ENCODE measurements at regions not wholly inside any gene's neighbourhood (a gene's known extent, or its start where the extent isn't known, plus 50 kb on each side); places are given as distances from the start of the nearest gene placed in this dataset.
A peak's percentile ranks its signal among the peaks of the same experiment; 100 is the strongest.
"Not testable (repeated sequence)": the region's sequence is repeated elsewhere in the genome, so short reads cannot be mapped to it uniquely, and the experiment has no call there.

DNA sequence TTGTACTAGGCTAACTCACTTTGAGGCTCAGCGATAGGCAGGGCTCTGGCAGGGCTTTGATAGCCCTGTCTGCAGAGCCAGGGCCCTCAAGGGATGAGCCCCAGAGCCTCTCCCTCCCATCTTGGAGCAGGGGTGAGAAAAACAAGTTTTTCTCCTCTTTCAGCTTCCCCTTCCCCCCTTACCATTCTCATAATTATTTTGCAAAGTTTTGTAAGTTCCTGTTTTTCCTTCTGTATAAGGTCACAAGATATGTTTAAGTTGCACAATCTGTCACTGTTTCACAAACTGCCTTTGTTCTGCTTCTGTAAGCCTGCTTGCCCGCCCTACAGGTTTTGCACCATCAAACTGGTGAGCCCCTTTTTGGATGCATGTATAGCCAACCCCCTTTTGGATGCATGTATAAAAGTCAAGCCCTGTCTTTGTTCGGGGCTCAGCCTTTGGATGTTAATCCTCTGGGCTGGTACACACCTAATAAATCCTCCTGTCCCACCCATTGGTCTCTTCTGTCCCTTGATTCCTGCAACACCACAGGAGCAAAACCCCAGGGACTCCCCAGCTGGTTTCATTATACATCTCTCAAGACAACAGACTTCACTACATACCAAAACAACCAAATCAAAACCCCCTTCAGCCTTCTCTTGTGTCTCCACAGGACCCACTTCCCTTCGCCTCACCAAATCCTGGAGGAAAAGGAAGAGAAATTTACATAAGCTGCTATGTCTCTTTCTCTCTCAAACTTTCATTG lies 52.5 kb upstream of the RESF1 start:
- Mint-ChIP-seq H3K9me3 (peaks cover 56% of the 10 kb centered on the region), H3K4me3 (ENCODE audit: low read depth) (no peak overlapping the region), H3K27me3 (ENCODE audit: low read depth) (no peaks in the 10 kb centered on the region), H3K27ac (no peak overlapping the region), H3K4me1 (ENCODE audit: low read depth) (no peaks in the 10 kb centered on the region), H3K36me3 (ENCODE audit: low read depth) (peaks cover 25% of the 10 kb centered on the region)
- no peak for DNase-seq (ENCODE audit: low spot score)
- intact Hi-C loops (cut with micrococcal nuclease), result no loop called here

- H3K4me3 Mint-ChIP-seq (ENCODE audit: low read depth), result no peak overlapping the region
- intact Hi-C loops (cut with micrococcal nuclease), result no loop called here
- H3K4me1 Mint-ChIP-seq (ENCODE audit: low read depth), result peaks cover 7% of the 10 kb centered on the region
- DNase-seq (ENCODE audit: low spot score), result no peak
- peaks cover 44% of the 10 kb centered on the region for H3K36me3 Mint-ChIP-seq (ENCODE audit: low read depth)
- no peak overlapping the region for H3K27ac Mint-ChIP-seq
- H3K27me3 Mint-ChIP-seq (ENCODE audit: low read depth), result no peaks in the 10 kb centered on the region
- H3K9me3 Mint-ChIP-seq, result peaks cover 57% of the 10 kb centered on the region
Measured at GRCh38 chr12:31903025-31903424, 56.2 kb upstream of the RESF1 start.

GRCh38 chr12:31900271-31900670 lies 58.9 kb upstream of the RESF1 start:
- no peak for DNase-seq (ENCODE audit: low spot score)
- no peaks in the 10 kb centered on the region for H3K27me3 Mint-ChIP-seq (ENCODE audit: low read depth)
- H3K27ac Mint-ChIP-seq, result no peak overlapping the region
- intact Hi-C loops (cut with micrococcal nuclease), result no loop called here
- H3K36me3 Mint-ChIP-seq (ENCODE audit: low read depth), result peaks cover 48% of the 10 kb centered on the region
- peaks cover 26% of the 10 kb centered on the region for H3K4me1 Mint-ChIP-seq (ENCODE audit: low read depth)
- peaks cover 55% of the 10 kb centered on the region for H3K9me3 Mint-ChIP-seq
- no peak overlapping the region for H3K4me3 Mint-ChIP-seq (ENCODE audit: low read depth)

- intact Hi-C loops (cut with micrococcal nuclease), result loop anchor here (5.0 to 10.0 kb wide), 2 partner anchors 238 to 574 kb away; partner anchors contain the start of gene SINHCAF
- Mint-ChIP-seq H3K27ac (no peak overlapping the region), H3K4me1 (ENCODE audit: low read depth) (peaks cover 31% of the 10 kb centered on the region), H3K27me3 (ENCODE audit: low read depth) (no peaks in the 10 kb centered on the region), H3K36me3 (ENCODE audit: low read depth) (peaks cover 56% of the 10 kb centered on the region), H3K9me3 (peaks cover 58% of the 10 kb centered on the region), H3K4me3 (ENCODE audit: low read depth) (no peak overlapping the region)
- no peak for DNase-seq (ENCODE audit: low spot score)
Measured at GRCh38 chr12:31899109-31899508, 60.1 kb upstream of the RESF1 start.

GRCh38 chr12:31897781-31898503 lies 61.3 kb upstream of the RESF1 start:
- Mint-ChIP-seq H3K4me1 (ENCODE audit: low read depth) (peaks cover 31% of the 10 kb centered on the region), H3K9me3 (peaks cover 61% of the 10 kb centered on the region), H3K36me3 (ENCODE audit: low read depth) (peaks cover 61% of the 10 kb centered on the region), H3K27ac (peak overlapping the region; percentile 60), H3K27me3 (ENCODE audit: low read depth) (no peaks in the 10 kb centered on the region), H3K4me3 (ENCODE audit: low read depth) (no peak overlapping the region)
- no peak for DNase-seq (ENCODE audit: low spot score)
- intact Hi-C loops (cut with micrococcal nuclease), result loop anchor here (2.0 to 10.0 kb wide), 6 partner anchors 31 to 573 kb away; partner anchors contain the start of genes AMN1 and SINHCAF

- intact Hi-C loops (cut with micrococcal nuclease), result loop anchor here (2.0 to 10.0 kb wide), 6 partner anchors 32 to 572 kb away; partner anchors contain the start of genes AMN1 and SINHCAF
- peaks cover 65% of the 10 kb centered on the region for H3K9me3 Mint-ChIP-seq
- DNase-seq (ENCODE audit: low spot score); H3K27me3 Mint-ChIP-seq (ENCODE audit: low read depth): not testable (repeated sequence)
- H3K36me3 Mint-ChIP-seq (ENCODE audit: low read depth), result peaks cover 66% of the 10 kb centered on the region
- peaks cover 31% of the 10 kb centered on the region for H3K4me1 Mint-ChIP-seq (ENCODE audit: low read depth)
- H3K4me3 Mint-ChIP-seq (ENCODE audit: low read depth), result peak overlapping the region; percentile 43
- H3K27ac Mint-ChIP-seq, result peak overlapping the region; percentile 89
Measured at GRCh38 chr12:31897092-31897491, 62.1 kb upstream of the RESF1 start.

DNA sequence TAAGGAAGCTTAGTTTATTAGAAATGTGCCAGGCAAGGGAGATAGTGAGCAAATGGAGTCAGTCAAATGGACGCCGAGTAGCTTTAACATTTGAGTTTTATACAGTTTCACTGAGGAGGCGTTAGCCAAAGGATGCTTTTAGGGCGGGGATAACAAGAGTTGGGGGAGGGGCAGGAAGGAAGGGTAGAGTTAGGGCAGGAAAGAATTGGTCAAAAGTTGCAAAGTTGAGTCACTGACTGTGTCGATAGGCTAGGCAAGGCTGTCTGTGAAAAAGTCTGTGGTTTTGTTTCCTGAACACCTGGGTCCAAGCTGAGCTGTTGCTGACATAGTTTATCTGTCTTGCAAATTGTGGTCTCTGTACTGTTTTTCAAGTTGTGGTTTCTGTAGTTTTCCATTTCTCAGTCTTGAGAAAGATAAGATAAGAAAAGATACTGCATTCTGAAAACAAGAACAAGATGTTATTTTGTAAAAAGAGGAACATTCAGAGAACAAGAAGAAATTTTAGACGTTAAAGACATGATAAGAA lies 62.6 kb upstream of the RESF1 start:
- H3K36me3 Mint-ChIP-seq (ENCODE audit: low read depth), result peaks cover 67% of the 10 kb centered on the region
- no peaks in the 10 kb centered on the region for H3K27me3 Mint-ChIP-seq (ENCODE audit: low read depth)
- peak; percentile 86 for DNase-seq (ENCODE audit: low spot score)
- peak overlapping the region; percentile 89 for H3K27ac Mint-ChIP-seq
- peak overlapping the region; percentile 43 for H3K4me3 Mint-ChIP-seq (ENCODE audit: low read depth)
- intact Hi-C loops (cut with micrococcal nuclease), result loop anchor here (1.0 to 10.0 kb wide), 12 partner anchors 21 to 572 kb away; partner anchors contain the start of genes AMN1, ETFBKMT, RESF1 and SINHCAF
- peaks cover 31% of the 10 kb centered on the region for H3K4me1 Mint-ChIP-seq (ENCODE audit: low read depth)
- peaks cover 66% of the 10 kb centered on the region for H3K9me3 Mint-ChIP-seq

- Mint-ChIP-seq H3K27ac (peak overlapping the region; percentile 89), H3K4me3 (ENCODE audit: low read depth) (no peak overlapping the region), H3K9me3 (peaks cover 68% of the 10 kb centered on the region), H3K4me1 (ENCODE audit: low read depth) (peaks cover 39% of the 10 kb centered on the region), H3K27me3 (ENCODE audit: low read depth) (no peaks in the 10 kb centered on the region), H3K36me3 (ENCODE audit: low read depth) (peaks cover 74% of the 10 kb centered on the region)
- intact Hi-C loops (cut with micrococcal nuclease), result loop anchor here (1.0 to 10.0 kb wide), 12 partner anchors 20 to 571 kb away; partner anchors contain the start of genes AMN1, ETFBKMT, RESF1 and SINHCAF
- DNase-seq (ENCODE audit: low spot score), result no peak
Measured at GRCh38 chr12:31895449-31896150, 63.6 kb upstream of the RESF1 start.

GRCh38 chr12:31890295-31891285 lies 68.6 kb upstream of the RESF1 start:
- Mint-ChIP-seq H3K36me3 (ENCODE audit: low read depth) (peaks cover 71% of the 10 kb centered on the region), H3K27ac (peak overlapping the region; percentile 49), H3K4me1 (ENCODE audit: low read depth) (peaks cover 22% of the 10 kb centered on the region), H3K27me3 (ENCODE audit: low read depth) (no peaks in the 10 kb centered on the region), H3K9me3 (peaks cover 67% of the 10 kb centered on the region), H3K4me3 (ENCODE audit: low read depth) (no peak overlapping the region)
- intact Hi-C loops (cut with micrococcal nuclease), result loop anchor here (10.0 kb wide), 1 partner anchor 566 kb away; the partner anchor contains the start of gene SINHCAF
- no peak for DNase-seq (ENCODE audit: low spot score)

GRCh38 chr12:31887109-31887811 lies 72.0 kb upstream of the RESF1 start:
- Mint-ChIP-seq H3K9me3 (peaks cover 60% of the 10 kb centered on the region), H3K27me3 (ENCODE audit: low read depth) (no peaks in the 10 kb centered on the region), H3K4me3 (ENCODE audit: low read depth) (no peak overlapping the region), H3K4me1 (ENCODE audit: low read depth) (peaks cover 14% of the 10 kb centered on the region), H3K27ac (no peak overlapping the region), H3K36me3 (ENCODE audit: low read depth) (peaks cover 61% of the 10 kb centered on the region)
- DNase-seq (ENCODE audit: low spot score), result no peak
- intact Hi-C loops (cut with micrococcal nuclease), result no loop called here

GRCh38 chr12:31882682-31883081 lies 76.5 kb upstream of the RESF1 start:
- Mint-ChIP-seq H3K9me3 (peaks cover 43% of the 10 kb centered on the region), H3K36me3 (ENCODE audit: low read depth) (peaks cover 36% of the 10 kb centered on the region)
- H3K27me3 Mint-ChIP-seq (ENCODE audit: low read depth); H3K27ac Mint-ChIP-seq; H3K4me3 Mint-ChIP-seq (ENCODE audit: low read depth); intact Hi-C loops (cut with micrococcal nuclease); H3K4me1 Mint-ChIP-seq (ENCODE audit: low read depth); DNase-seq (ENCODE audit: low spot score): not testable (repeated sequence)
